Tibial nerve (tissue), 4 donors: ENCODE measurements at regions not wholly inside any gene's neighbourhood (a gene's known extent, or its start where the extent isn't known, plus 50 kb on each side); places are given as distances from the start of the nearest gene placed in this dataset.

Experiments used
- DNase-seq, 2 donors: peaks; one replicate each; pipeline ENCODE4 v3.0.0-alpha.2; 2019; ENCODE audit warnings: low spot score in 2 of 2
- H3K27ac ChIP-seq, 4 donors: fragments of 200-600 bp; sonication (generic) in 3 of 4; one replicate each; pipeline ENCODE4 v1.5.1; 2017 to 2019; ENCODE audit warnings: mild to moderate bottlenecking in 1 of 4
- H3K27me3 ChIP-seq, 2 donors: fragments of 200-600 bp; sonication (generic) in 1 of 2; one replicate each; pipeline versions ENCODE4 v1.5.1 to v1.6.0; 2017 to 2019
- H3K36me3 ChIP-seq, 3 donors: fragments of 200-600 bp; sonication (generic); one replicate each; pipeline ENCODE4 v1.5.1; 2018 to 2019
- H3K4me1 ChIP-seq, 4 donors: fragments of 200-600 bp; sonication (generic) in 3 of 4; one replicate each; pipeline ENCODE4 v1.5.1; 2017 to 2019
- H3K4me3 ChIP-seq, 4 donors: fragments of 200-600 bp; sonication (generic) in 3 of 4; one replicate each; pipeline ENCODE4 v1.5.1; 2017 to 2019; ENCODE audit warnings: mild to moderate bottlenecking in 1 of 4, moderate library complexity in 1 of 4
- H3K9me3 ChIP-seq, 4 donors: fragments of 200-600 bp; sonication (generic) in 3 of 4; one replicate each; pipeline ENCODE4 v1.5.1; 2017 to 2019
- CTCF ChIP-seq, 5 experiments: fragments of 200-600 bp in 3 of 5; fragments of 450-650 bp in 2 of 5; sonication (generic) in 3 of 5; IDR thresholded peaks; one replicate each; pipeline ENCODE4 v1.5.1; 2016 to 2019; ENCODE audit warnings: antibody characterized with exemption in 5 of 5, mild to moderate bottlenecking in 3 of 5, moderate library complexity in 2 of 5
- EP300 ChIP-seq, 2 donors: sonication (generic); formaldehyde crosslinking; IDR thresholded peaks; one replicate each; pipeline ENCODE4 v1.6.1; 2017; ENCODE audit warnings: antibody characterized with exemption in 2 of 2, mild to moderate bottlenecking in 1 of 2
- POLR2A ChIP-seq, 2 donors: fragments of 450-650 bp; IDR thresholded peaks; one replicate each; pipeline ENCODE4 v1.6.1; 2017; ENCODE audit warnings: antibody characterized with exemption in 2 of 2, mild to moderate bottlenecking in 2 of 2, moderate library complexity in 2 of 2
- WGBS, 2 donors: methylation state at CpG; one replicate each; pipeline ENCODE4 v1.1.5; 2018; 5-methylcytosine and 5-hydroxymethylcytosine counted together

GRCh38 chr20:54843431-54843830, 368.0 kb downstream of the DOK5 start:
- no peaks in the 10 kb centered on the region for H3K9me3 ChIP-seq
- no peak for TF ChIP-seq EP300 (IDR thresholded peaks at IDR 0.05)
- TF ChIP-seq CTCF (IDR thresholded peaks at IDR 0.05), result no peak
- TF ChIP-seq POLR2A (IDR thresholded peaks at IDR 0.05), result no peak
- no peak for DNase-seq
- no peaks in the 10 kb centered on the region for H3K36me3 ChIP-seq
- H3K27me3 ChIP-seq, result no peaks in the 10 kb centered on the region
- no peak overlapping the region for H3K27ac ChIP-seq
- H3K4me1 ChIP-seq, result no peaks in the 10 kb centered on the region
- 65 to 74% methylated on average over 1 of the region's 1 CpG for WGBS, 2 donors
- no peak overlapping the region for H3K4me3 ChIP-seq

- H3K36me3 ChIP-seq, result no peaks in the 10 kb centered on the region
- H3K27me3 ChIP-seq, result no peaks in the 10 kb centered on the region
- no peaks in the 10 kb centered on the region for H3K9me3 ChIP-seq
- DNase-seq, result no peak
- H3K4me3 ChIP-seq, result no peak overlapping the region
- no peak for TF ChIP-seq EP300 (IDR thresholded peaks at IDR 0.05)
- TF ChIP-seq CTCF (IDR thresholded peaks at IDR 0.05), result no peak
- no peak for TF ChIP-seq POLR2A (IDR thresholded peaks at IDR 0.05)
- no peaks in the 10 kb centered on the region for H3K4me1 ChIP-seq
- 74 to 75% methylated on average over 6 of the region's 6 CpGs for WGBS, 2 donors
- H3K27ac ChIP-seq, result no peak overlapping the region
Measured at GRCh38 chr20:54839224-54839623, 363.8 kb downstream of the DOK5 start.

- no peaks in the 10 kb centered on the region for H3K27me3 ChIP-seq
- no peaks in the 10 kb centered on the region for H3K36me3 ChIP-seq
- no peak overlapping the region for H3K27ac ChIP-seq
- no peaks in the 10 kb centered on the region for H3K4me1 ChIP-seq
- no peaks in the 10 kb centered on the region for H3K9me3 ChIP-seq
- TF ChIP-seq POLR2A (IDR thresholded peaks at IDR 0.05) (no peak), CTCF (IDR thresholded peaks at IDR 0.05) (no peak), EP300 (IDR thresholded peaks at IDR 0.05) (no peak)
- no peak overlapping the region for H3K4me3 ChIP-seq
- WGBS, 2 donors, result 61 to 66% methylated on average over 4 of the region's 4 CpGs
- no peak for DNase-seq
Measured at GRCh38 chr20:54837226-54837625, 361.8 kb downstream of the DOK5 start.

- DNase-seq, result no peak
- TF ChIP-seq CTCF (IDR thresholded peaks at IDR 0.05), result no peak
- TF ChIP-seq POLR2A (IDR thresholded peaks at IDR 0.05), result no peak
- no peak for TF ChIP-seq EP300 (IDR thresholded peaks at IDR 0.05)
- WGBS, 2 donors, result 63 to 68% methylated on average over 2 of the region's 2 CpGs
- Histone ChIP-seq H3K36me3 (no peaks in the 10 kb centered on the region), H3K4me3 (no peak overlapping the region), H3K9me3 (no peaks in the 10 kb centered on the region), H3K27me3 (no peaks in the 10 kb centered on the region), H3K4me1 (no peaks in the 10 kb centered on the region), H3K27ac (no peak overlapping the region)
Measured at GRCh38 chr20:54822386-54822785, 347.0 kb downstream of the DOK5 start.

- no peaks in the 10 kb centered on the region for H3K4me1 ChIP-seq
- H3K27ac ChIP-seq, result no peak overlapping the region
- no peak for DNase-seq
- no peaks in the 10 kb centered on the region for H3K27me3 ChIP-seq
- TF ChIP-seq EP300 (IDR thresholded peaks at IDR 0.05), result no peak
- TF ChIP-seq CTCF (IDR thresholded peaks at IDR 0.05), result no peak
- TF ChIP-seq POLR2A (IDR thresholded peaks at IDR 0.05), result no peak
- H3K36me3 ChIP-seq, result no peaks in the 10 kb centered on the region
- no peak overlapping the region for H3K4me3 ChIP-seq
- H3K9me3 ChIP-seq, result no peaks in the 10 kb centered on the region
Measured at GRCh38 chr20:54820392-54820791, 345.0 kb downstream of the DOK5 start.
